ENCODE measurements at regions not wholly inside any gene's neighbourhood (a gene's known extent, or its start where the extent isn't known, plus 50 kb on each side); places are given as distances from the start of the nearest gene placed in this dataset.
"Not testable (repeated sequence)": the region's sequence is repeated elsewhere in the genome, so short reads cannot be mapped to it uniquely, and the experiment has no call there.

DNA sequence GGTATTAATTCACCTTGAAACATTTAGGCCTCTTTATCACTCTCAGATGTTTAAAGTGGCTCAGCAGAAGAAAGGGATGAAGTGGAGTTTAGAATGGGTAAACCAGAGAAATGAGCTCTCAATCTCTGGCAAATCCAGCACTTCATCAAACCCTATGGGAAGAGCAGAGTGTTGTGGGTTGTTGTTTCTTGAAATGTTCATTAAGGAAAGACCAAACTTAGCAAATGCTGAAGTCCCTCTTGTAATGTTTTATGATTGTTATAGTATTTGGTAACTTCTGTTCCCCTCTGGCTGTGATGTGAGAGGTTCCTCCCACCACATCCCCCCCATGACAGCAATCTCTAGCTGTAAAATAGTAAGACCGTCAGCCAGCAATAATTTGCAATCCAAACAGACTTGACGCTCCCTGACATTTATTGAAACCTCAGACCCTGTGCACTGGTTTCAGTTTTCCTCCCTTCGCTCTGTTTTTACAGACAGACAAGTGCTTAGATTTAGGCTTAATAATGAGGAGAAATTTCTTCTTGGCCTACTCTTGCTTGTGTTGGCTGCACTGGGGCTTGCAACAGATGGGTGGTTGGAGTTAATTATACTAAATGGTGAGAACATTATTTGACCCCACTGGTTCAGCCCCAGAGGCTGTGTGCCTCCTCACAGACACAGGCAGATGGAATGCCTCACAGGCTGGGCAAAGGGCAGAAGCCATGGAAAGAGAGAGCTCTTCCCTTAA, 609.4 kb upstream of the SOX9 start:
- DNase-seq (ENCODE audit: low read depth in 2 of 2), result no peak

DNA sequence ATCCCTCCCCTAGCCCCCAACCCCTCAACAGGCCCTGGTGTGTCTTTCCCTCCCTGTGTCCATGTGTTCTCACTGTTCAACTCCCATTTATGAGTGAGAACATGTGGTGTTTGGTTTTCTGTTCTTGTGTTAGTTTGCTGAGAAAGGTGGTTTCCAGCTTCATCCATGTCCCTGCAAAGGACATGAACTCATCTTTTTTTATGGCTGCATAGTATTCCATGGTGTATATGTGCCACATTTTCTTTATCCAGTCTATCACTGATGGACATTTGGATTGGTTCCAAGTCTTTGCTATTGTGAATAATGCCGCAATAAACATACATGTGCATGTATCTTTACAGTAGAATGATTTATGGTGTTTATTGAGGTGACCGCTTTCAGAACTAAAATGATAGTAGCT, 607.1 kb upstream of the SOX9 start:
- DNase-seq (ENCODE audit: low read depth in 2 of 2), result not testable (repeated sequence)

DNA sequence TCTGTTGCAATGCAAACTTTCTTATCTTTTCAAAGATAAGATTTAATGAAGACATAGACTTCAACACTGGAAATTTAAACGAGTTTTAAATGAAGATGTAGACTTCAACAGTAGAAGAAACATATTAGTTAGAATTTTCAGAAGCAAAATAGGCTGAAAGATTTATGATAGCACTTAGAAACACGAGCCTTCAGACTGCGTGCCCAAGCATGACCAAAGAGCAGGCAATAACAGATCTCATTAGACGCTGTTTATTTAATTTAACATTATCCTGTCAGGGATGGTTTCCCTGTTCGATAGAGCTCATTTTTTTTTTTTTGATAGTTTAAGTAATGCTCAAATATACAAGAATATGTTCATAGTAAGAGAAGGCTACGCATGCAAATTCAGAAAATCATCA, 604.7 kb upstream of the SOX9 start:
- no peak for DNase-seq (ENCODE audit: low read depth in 2 of 2)

DNA sequence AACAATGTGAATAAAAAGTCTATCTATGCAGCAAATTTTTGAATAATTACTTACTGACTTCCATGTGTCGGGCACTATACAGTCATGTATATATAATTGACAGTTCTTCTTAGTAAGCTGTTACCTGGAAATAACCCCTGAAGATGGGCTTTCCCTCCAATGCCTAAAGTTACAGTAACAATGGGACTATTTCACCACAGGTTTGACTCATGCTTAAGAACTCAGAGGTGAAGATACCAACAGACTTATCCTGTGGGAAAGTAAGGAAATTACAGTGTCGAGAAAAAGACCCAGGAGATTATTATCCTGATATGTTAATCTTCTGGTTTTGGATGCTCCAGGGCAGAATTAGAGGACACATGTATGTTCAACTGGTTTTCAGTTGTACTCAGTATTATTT, 601.5 kb upstream of the SOX9 start:
- DNase-seq (ENCODE audit: low read depth in 2 of 2), result no peak

DNA sequence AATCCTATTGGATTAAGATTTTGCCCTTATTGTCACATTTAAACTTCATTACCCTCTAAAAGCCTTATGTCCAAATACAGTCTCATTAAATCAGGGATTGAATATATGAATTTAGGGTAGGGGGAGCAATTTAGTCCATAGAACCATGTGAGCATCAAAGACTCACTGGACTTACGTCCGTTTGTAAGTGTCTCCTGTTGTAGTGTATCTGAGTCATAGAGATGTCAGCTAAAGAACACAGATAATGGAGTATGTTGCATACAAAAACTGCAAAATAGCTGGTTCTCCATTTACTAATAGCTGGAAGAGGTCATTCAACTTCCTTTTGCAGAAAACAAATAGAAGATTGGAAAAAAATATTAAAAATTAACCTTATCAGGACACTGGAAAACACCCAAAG, 599.1 kb upstream of the SOX9 start:
- no peak for DNase-seq (ENCODE audit: low read depth in 2 of 2)

GRCh38 chr17:71522383-71522782, 598.4 kb upstream of the SOX9 start:
- no peak for DNase-seq (ENCODE audit: low read depth in 2 of 2)

DNA sequence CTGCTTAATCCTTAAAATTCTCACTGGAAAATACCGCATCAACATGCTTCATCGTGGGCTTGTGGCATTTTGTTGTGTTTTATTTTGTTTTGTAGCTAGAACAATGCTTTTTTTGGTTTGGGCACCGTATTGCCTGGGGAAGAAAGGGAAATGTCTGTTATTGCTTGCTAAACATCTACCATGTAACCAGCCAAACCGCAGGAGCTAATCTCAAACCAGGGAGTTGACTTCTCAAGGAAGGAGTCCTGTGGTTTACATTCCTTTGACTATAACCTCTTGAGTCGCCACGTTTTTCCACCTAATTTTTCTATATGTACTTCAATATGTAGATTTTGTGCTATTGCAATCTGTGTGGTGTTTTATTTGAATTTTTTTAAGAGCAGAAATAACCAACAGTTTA, 593.5 kb upstream of the SOX9 start:
- DNase-seq (ENCODE audit: low read depth in 2 of 2), result no peak

DNA sequence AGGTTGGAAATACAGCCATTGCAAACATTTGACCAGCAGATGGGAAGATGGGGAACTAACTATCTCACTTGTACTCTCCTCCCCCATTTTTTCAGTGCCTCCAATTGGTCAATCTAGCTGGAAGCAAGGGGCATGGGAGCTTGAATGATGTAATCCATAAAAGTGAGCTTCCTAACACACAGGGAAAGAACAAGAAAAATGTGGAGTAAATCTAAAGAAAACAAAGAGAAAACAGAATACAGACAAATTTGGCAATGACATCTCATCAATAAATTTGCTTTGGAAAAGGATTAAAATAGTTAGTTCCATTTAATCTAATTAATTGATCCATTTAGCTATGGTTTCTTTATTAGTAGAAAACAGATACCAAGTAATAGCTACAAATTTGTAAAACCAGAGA, 592.6 kb upstream of the SOX9 start:
- DNase-seq (ENCODE audit: low read depth in 2 of 2), result no peak

DNA sequence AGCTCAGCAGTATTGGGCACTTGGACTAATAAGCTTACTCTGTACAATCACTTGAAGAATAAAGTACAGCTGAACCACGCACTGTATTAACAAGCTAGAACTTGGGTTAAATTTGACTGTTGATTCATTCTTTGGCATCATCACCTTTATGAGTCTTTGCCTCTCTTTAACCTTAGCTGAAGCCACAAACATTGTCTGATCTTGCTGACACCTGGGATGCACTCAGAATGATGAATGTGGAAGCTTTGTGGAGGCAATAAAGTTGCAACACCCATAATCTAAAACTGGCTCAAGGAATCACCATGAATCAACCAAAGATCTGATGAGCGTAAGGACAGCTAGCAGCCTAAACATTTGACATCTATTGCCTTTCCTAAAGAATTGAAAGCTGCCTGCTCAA, 590.6 kb upstream of the SOX9 start:
- DNase-seq (ENCODE audit: low read depth in 2 of 2), result no peak

DNA sequence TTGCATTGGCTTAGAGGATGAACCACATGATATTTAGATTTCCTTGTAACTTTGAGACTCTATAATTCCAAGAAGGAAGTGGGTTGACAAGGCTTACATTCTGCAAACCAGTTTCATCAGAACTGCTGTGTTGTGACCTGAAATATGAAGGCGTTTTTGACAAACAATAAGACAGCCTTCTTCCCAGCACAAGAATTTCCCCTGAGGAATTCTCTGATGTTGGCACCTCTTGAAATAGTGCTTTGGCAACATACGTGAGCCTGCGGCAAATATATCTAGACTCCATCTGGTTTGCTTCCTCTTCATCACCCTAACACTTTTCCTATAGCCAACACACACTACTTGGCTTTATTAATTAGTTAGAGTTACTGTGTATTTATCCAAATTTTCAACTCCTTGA, 585.5 kb upstream of the SOX9 start:
- no peak for DNase-seq (ENCODE audit: low read depth in 2 of 2)

GRCh38 chr17:71546419-71546818, 574.4 kb upstream of the SOX9 start:
- no peak for DNase-seq (ENCODE audit: low read depth in 2 of 2)

DNA sequence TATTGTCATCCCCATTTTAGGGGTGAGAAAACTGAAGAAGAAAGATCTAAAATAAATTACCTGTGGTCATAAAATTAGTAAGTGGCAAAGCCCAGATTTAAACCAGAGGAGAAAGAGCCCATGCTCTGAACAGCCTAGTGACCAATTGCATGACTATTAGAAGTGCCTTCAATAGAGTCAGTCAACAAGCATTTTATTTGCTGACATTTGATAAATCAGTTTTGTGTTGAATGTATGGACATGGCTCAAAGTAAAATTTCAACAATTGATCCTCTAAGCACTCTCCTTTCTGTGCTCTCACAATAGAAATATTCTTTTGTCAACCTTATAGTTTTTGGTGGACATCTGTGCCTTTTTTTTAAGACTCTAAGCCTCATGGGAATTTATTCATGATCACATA, 572.9 kb upstream of the SOX9 start:
- DNase-seq (ENCODE audit: low read depth in 2 of 2), result no peak

- DNase-seq (ENCODE audit: low read depth in 2 of 2), result no peak
These were observed 572.2 kb upstream of the SOX9 start for GRCh38 chr17:71548540-71549190.

- DNase-seq (ENCODE audit: low read depth in 2 of 2), result no peak
These were observed 570.1 kb upstream of the SOX9 start for GRCh38 chr17:71550675-71551074.

DNA sequence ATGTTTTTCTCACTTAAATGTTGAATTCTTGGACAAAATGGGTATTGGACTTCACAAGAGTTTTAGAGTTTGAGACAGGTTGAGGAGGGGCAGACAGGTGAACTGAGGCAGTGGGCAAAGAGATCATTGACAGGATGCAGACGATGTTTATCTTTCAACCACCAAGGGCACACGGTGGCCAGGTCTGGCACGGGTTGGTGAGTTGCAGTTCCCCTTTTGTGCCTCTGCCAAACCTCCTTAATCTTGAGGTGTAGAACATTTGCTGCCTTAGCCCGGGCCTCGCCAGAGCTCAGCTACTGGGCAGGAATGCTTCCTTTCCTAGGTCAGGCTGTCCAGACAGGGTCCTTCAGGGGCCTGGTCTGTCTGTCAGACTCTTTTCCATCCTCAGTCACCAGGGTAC, 567.4 kb upstream of the SOX9 start:
- DNase-seq (ENCODE audit: low read depth in 2 of 2), result no peak

- DNase-seq (ENCODE audit: low read depth in 2 of 2), result no peak
These were observed 561.9 kb upstream of the SOX9 start for GRCh38 chr17:71558901-71559300.

GRCh38 chr17:71572343-71572742, 548.5 kb upstream of the SOX9 start:
- DNase-seq (ENCODE audit: low read depth in 2 of 2), result no peak

DNA sequence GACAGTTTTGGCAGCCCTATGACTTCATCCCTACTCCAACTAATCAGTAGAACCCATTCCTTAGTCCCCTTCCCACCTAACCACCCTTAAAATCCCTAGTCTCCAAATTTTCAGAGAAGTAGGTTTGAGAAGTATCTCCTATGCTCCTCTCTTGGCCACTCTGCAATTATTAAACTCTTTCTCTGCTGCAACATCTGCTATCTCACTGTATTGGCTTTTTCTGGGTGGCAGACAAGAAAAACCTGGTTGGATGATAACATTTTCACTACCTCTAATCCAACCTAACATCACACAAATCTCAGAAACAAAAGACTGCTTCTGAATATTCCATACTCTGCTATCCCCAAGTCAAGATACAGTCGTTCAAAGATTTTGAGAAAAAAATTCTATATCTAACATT, 542.4 kb upstream of the SOX9 start:
- DNase-seq (ENCODE audit: low read depth in 2 of 2), result no peak

DNA sequence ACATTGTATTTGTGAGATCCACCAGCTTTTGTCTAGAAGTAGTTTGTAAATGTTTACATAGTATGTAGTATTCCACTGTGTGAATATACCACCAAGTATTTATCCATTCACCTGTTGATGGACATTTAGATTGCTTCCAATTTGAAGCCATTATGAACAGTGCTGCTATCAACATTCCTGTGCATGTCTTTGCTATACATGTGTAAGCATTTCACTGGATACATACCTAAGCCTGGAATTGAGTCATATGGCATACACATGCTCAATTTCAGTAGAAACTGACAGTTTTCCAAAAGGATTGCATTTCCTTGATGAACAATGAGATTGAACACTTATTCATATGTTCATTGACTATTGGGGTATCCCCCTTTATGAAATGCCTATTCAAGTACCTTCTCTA, 540.6 kb upstream of the SOX9 start:
- no peak for DNase-seq (ENCODE audit: low read depth in 2 of 2)

DNA sequence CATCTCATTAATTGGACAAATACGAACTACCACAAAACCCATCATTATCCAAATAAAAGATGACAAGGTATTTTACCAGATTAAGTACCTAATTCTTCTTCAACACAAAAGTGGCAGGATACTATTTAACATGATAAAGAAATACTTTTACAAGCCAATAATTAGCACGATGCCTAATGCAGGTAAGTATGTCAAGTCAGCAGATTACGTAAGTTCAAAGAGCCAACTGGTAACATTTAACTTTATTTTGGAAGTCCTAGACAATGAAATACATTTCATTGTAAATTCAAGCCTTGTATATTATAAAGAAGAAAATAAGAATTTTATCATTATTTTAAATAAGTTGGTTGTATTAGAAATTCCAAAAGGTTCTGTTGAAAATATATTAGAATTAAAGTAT, 535.3 kb upstream of the SOX9 start:
- no peak for DNase-seq (ENCODE audit: low read depth in 2 of 2)

- DNase-seq (ENCODE audit: low read depth in 2 of 2), result no peak
These were observed 528.4 kb upstream of the SOX9 start for GRCh38 chr17:71592431-71592830.

DNA sequence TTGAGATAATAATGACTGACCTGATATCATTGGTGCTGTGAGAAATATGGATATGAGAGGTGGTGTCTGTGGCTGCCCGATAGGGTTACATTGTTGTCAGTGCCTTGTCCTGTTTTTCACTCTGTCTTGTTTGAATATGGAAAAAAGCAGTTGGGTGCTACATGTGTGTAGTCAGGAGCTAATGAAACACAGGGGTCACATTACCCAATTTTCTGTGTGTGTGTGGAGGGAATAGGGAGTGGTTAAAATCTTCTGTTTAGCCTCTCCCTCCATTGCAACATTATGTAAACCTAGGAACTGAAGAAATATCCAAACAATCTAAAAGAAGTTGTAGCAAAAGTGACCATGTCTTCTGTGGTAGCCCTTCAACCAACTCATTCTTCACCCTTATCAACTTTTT, 527.7 kb upstream of the SOX9 start:
- no peak for DNase-seq (ENCODE audit: low read depth in 2 of 2)

DNA sequence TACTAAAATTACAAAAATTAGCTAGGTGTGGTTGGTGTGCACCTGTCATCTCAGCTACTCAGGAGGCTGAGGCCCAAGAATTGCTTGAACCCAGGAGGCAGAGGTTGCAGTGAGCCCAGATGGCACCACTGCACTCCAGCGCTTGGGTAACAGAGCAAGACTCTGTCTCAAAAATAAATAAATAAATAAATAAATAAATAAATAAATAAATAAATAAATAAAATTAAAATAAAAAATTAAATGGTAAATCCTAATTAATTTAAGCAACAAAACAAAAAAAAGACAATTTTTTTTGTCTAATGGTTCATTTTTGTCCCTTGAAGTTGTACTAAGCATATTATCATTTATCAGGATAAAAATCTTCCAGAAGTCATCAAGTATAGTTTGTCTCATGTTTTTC, 521.2 kb upstream of the SOX9 start:
- DNase-seq (ENCODE audit: low read depth in 2 of 2), result not testable (repeated sequence)

Data from stimulated activated CD8-positive, alpha-beta memory T cell treated with anti-CD3 and anti-CD28 coated beads, Interleukin-15, amount 100 ng/mL, for 48 hours (primary cell).